Upper lobe of right lung (tissue), 1 donor: ENCODE measurements at regions not wholly inside any gene's neighbourhood (a gene's known extent, or its start where the extent isn't known, plus 50 kb on each side); places are given as distances from the start of the nearest gene placed in this dataset.

Experiments
- ATAC-seq: fragments of 200-7000 bp; cut with Tn5 transposase; one replicate; pipeline ENCODE4 v1.9.1; 2020; ENCODE audit warnings: mild to moderate bottlenecking, moderate library complexity
- DNase-seq: peaks from one replicate; pipeline ENCODE4 v3.0.0-alpha.2; 2020
- H3K27ac ChIP-seq: fragments of 200-600 bp; one replicate; pipeline ENCODE4 v1.8.0; 2022
- H3K27me3 ChIP-seq: fragments of 200-600 bp; one replicate; pipeline ENCODE4 v1.8.0; 2022; ENCODE audit warnings: mild to moderate bottlenecking
- H3K36me3 ChIP-seq: fragments of 200-600 bp; one replicate; pipeline ENCODE4 v1.8.0; 2022
- H3K4me1 ChIP-seq: fragments of 200-600 bp; one replicate; pipeline ENCODE4 v1.8.0; 2022
- H3K4me3 ChIP-seq: fragments of 200-600 bp; one replicate; pipeline ENCODE4 v1.8.0; 2022; ENCODE audit warnings: mild to moderate bottlenecking
- H3K9me3 ChIP-seq: fragments of 200-600 bp; one replicate; pipeline ENCODE4 v1.8.0; 2022
- intact Hi-C: fragments of 100-400 bp; cut with DNase I; formaldehyde crosslinking; loops from one replicate; pipeline ENCODE4 v1.11.0; 2022
- TF ChIP-seq, protein P1 (sequence below): fragments of 200-600 bp; IDR thresholded peaks from one replicate; pipeline ENCODE4 v1.8.0; 2022; ENCODE audit warnings: antibody characterized with exemption
- donor health status: DM: no; HTN: yes; CAD: no; lungs with severe emphysema.

- Histone ChIP-seq H3K27ac (no peak overlapping the region), H3K4me3 (no peak overlapping the region), H3K27me3 (no peaks in the 10 kb centered on the region), H3K4me1 (no peaks in the 10 kb centered on the region), H3K36me3 (no peaks in the 10 kb centered on the region), H3K9me3 (no peaks in the 10 kb centered on the region)
- intact Hi-C loops, result no loop called here
- TF ChIP-seq, protein P1, sequence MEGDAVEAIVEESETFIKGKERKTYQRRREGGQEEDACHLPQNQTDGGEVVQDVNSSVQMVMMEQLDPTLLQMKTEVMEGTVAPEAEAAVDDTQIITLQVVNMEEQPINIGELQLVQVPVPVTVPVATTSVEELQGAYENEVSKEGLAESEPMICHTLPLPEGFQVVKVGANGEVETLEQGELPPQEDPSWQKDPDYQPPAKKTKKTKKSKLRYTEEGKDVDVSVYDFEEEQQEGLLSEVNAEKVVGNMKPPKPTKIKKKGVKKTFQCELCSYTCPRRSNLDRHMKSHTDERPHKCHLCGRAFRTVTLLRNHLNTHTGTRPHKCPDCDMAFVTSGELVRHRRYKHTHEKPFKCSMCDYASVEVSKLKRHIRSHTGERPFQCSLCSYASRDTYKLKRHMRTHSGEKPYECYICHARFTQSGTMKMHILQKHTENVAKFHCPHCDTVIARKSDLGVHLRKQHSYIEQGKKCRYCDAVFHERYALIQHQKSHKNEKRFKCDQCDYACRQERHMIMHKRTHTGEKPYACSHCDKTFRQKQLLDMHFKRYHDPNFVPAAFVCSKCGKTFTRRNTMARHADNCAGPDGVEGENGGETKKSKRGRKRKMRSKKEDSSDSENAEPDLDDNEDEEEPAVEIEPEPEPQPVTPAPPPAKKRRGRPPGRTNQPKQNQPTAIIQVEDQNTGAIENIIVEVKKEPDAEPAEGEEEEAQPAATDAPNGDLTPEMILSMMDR, result no peak
- ATAC-seq (no peak), DNase-seq (no peak)
Observed at GRCh38 chr20:10157549-10157948, 61.1 kb upstream of the SNAP25 start.

- Histone ChIP-seq H3K36me3 (no peaks in the 10 kb centered on the region), H3K4me1 (no peaks in the 10 kb centered on the region), H3K27me3 (peaks cover 5% of the 10 kb centered on the region), H3K27ac (no peak overlapping the region), H3K9me3 (no peaks in the 10 kb centered on the region), H3K4me3 (no peak overlapping the region)
- intact Hi-C loops, result no loop called here
- TF ChIP-seq, protein P1, result no peak
- DNase-seq (no peak), ATAC-seq (no peak)
Observed at GRCh38 chr20:10167040-10167439, 51.6 kb upstream of the SNAP25 start.

GRCh38 chr20:10167594-10167993 lies 51.0 kb upstream of the SNAP25 start:
- peaks cover 6% of the 10 kb centered on the region for H3K27me3 ChIP-seq

More at GRCh38 chr20:10167594-10167993, 51.0 kb upstream of the SNAP25 start:
- no peaks in the 10 kb centered on the region for H3K4me1 ChIP-seq
- no peak overlapping the region for H3K27ac ChIP-seq
- H3K36me3 ChIP-seq, result no peaks in the 10 kb centered on the region
- H3K4me3 ChIP-seq, result no peak overlapping the region
- intact Hi-C loops, result no loop called here
- TF ChIP-seq, protein P1, result no peak
- ATAC-seq (no peak), DNase-seq (no peak)
- no peaks in the 10 kb centered on the region for H3K9me3 ChIP-seq
